ENCODE measurements at regions not wholly inside any gene's neighbourhood (a gene's known extent, or its start where the extent isn't known, plus 50 kb on each side); places are given as distances from the start of the nearest gene placed in this dataset.

GRCh38 chr5:4271193-4271592 is 675.6 kb downstream of the IRX1 start:
- no peak for TF ChIP-seq POLR2A (IDR thresholded peaks at IDR 0.05)
- TF ChIP-seq CTCF (IDR thresholded peaks at IDR 0.05), result no peak
- TF ChIP-seq EP300 (IDR thresholded peaks at IDR 0.05), result no peak

Data from ovary (tissue), 3 donors.